ENCODE measurements at regions not wholly inside any gene's neighbourhood (a gene's known extent, or its start where the extent isn't known, plus 50 kb on each side); places are given as distances from the start of the nearest gene placed in this dataset.

DNA sequence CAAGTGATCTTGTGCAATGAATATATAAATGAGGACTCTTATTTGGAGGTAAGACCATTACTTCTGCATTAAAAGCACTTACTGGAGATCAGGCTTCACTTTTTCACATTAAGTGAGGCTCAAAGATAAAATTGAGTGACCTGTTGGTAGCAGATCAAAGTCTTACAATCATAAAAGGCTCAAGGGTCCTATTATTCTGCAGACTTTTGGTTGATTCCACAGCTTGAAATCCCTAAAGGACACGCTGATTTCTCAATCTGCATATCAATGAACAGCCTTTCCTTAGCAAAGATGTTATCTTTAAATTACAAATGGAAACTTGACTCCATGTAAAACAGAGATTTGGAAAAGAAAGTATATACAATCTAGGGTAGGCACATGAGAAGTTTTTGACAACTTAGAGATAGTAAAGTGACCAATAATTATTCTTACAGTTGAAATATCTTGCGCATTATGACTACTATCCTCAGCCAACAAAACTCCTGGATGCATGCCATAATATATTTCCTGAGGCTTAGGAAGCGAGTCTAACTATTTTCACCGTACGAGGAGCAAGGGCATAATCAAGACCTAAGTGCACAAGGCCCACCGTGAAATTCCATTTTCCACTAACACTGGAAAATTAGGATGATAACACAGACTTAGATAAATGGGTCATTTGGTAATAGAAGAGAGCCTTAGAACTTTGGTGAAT is 640.7 kb downstream of the LIG4 start:
- Histone ChIP-seq H3K4me3 (ENCODE audit: low read length, poor library complexity, severe bottlenecking) (no peak overlapping the region), H3K9me2 (replicated peaks; ENCODE audit: low read depth, low read length) (no peaks in the 10 kb centered on the region), H3K79me2 (ENCODE audit: insufficient read depth, low read length) (no peaks in the 10 kb centered on the region), H3K27me3 (ENCODE audit: insufficient read depth, low read length, poor library complexity, severe bottlenecking) (no peaks in the 10 kb centered on the region), H3K36me3 (ENCODE audit: insufficient read depth, low read length) (no peaks in the 10 kb centered on the region), H3K9ac (ENCODE audit: low read depth, low read length, poor library complexity, severe bottlenecking) (no peak overlapping the region), H3K9me3 (ENCODE audit: insufficient read depth, low read depth, low read length) (peaks cover 3% of the 10 kb centered on the region; the same call in 1 of the 2 replicates), H2AFZ (ENCODE audit: low read length) (no peak overlapping the region), H3K4me1 (ENCODE audit: insufficient read depth, low read length, poor library complexity, severe bottlenecking) (no peaks in the 10 kb centered on the region), H4K20me1 (ENCODE audit: insufficient read depth, low read length, poor library complexity, severe bottlenecking) (no peaks in the 10 kb centered on the region), H3F3A (ENCODE audit: low read depth) (no peaks in the 10 kb centered on the region), H3K4me2 (ENCODE audit: low read depth, low read length, poor library complexity, severe bottlenecking) (no peak overlapping the region)
- TF ChIP-seq EZH2phosphoT487 (IDR thresholded peaks at IDR 0.05; ENCODE audit: borderline replicate concordance), result no peak
- TF ChIP-seq, protein P1, sequence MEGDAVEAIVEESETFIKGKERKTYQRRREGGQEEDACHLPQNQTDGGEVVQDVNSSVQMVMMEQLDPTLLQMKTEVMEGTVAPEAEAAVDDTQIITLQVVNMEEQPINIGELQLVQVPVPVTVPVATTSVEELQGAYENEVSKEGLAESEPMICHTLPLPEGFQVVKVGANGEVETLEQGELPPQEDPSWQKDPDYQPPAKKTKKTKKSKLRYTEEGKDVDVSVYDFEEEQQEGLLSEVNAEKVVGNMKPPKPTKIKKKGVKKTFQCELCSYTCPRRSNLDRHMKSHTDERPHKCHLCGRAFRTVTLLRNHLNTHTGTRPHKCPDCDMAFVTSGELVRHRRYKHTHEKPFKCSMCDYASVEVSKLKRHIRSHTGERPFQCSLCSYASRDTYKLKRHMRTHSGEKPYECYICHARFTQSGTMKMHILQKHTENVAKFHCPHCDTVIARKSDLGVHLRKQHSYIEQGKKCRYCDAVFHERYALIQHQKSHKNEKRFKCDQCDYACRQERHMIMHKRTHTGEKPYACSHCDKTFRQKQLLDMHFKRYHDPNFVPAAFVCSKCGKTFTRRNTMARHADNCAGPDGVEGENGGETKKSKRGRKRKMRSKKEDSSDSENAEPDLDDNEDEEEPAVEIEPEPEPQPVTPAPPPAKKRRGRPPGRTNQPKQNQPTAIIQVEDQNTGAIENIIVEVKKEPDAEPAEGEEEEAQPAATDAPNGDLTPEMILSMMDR (conservative IDR thresholded peaks at IDR 0.05; ENCODE audit: low read length), result no peak

DNA sequence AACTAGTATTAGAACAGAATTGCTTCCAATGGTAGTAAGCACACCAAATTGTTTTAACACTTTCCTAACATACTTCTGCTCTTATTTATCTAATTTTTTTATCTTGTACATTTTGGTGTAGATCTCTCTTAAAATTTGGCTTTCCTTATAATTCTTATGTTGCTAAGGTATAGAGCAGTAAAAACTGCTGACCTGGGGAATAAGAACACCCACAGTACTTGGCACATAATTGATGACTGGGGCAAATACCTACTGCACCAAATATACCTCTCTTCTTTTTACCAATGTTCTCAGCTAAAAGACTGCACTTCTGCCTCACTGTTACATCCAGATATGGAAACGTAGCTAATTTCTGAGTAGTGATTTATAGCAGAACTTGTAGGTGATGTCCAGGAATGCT is 642.2 kb downstream of the LIG4 start:
- Histone ChIP-seq H3K4me2 (ENCODE audit: low read depth, low read length, poor library complexity, severe bottlenecking) (no peak overlapping the region), H3K27me3 (ENCODE audit: insufficient read depth, low read length, poor library complexity, severe bottlenecking) (no peaks in the 10 kb centered on the region), H3K4me3 (ENCODE audit: low read length, poor library complexity, severe bottlenecking) (no peak overlapping the region), H4K20me1 (ENCODE audit: insufficient read depth, low read length, poor library complexity, severe bottlenecking) (no peaks in the 10 kb centered on the region), H3K9me2 (replicated peaks; ENCODE audit: low read depth, low read length) (no peaks in the 10 kb centered on the region), H2AFZ (ENCODE audit: low read length) (no peak overlapping the region), H3K4me1 (ENCODE audit: insufficient read depth, low read length, poor library complexity, severe bottlenecking) (no peaks in the 10 kb centered on the region), H3F3A (ENCODE audit: low read depth) (no peaks in the 10 kb centered on the region), H3K9ac (ENCODE audit: low read depth, low read length, poor library complexity, severe bottlenecking) (no peak overlapping the region), H3K79me2 (ENCODE audit: insufficient read depth, low read length) (no peaks in the 10 kb centered on the region), H3K9me3 (ENCODE audit: insufficient read depth, low read depth, low read length) (0 out of 2 replicates have a peak, but pooled peaks cover 3% of the 10 kb centered on the region), H3K36me3 (ENCODE audit: insufficient read depth, low read length) (no peaks in the 10 kb centered on the region)
- TF ChIP-seq, protein P1 (conservative IDR thresholded peaks at IDR 0.05; ENCODE audit: low read length), result no peak
- no peak for TF ChIP-seq EZH2phosphoT487 (IDR thresholded peaks at IDR 0.05; ENCODE audit: borderline replicate concordance)

DNA sequence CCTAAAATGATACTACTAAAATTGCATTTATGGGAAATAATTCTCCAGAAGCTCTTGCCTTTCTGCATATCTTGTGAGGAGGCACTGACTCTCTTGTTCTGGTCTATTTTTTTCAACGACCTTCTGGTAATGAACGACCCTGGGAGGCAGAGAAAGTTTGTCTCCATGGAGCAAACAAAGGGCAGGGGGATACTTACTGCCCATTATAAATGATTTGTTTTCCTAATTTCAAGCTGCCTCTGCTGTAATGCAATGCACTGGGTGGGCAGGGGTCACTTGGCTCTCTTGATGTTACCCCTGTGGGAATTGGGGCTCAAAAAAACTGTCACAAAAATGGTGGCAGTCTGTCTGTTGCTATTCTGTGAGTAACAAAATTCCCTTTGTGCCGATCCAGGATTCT is 643.2 kb downstream of the LIG4 start:
- H3K9me3 ChIP-seq (ENCODE audit: insufficient read depth, low read depth, low read length), result 0 out of 2 replicates have a peak, but pooled peaks cover 3% of the 10 kb centered on the region
- no peaks in the 10 kb centered on the region for H3K36me3 ChIP-seq (ENCODE audit: insufficient read depth, low read length)
- H3K4me1 ChIP-seq (ENCODE audit: insufficient read depth, low read length, poor library complexity, severe bottlenecking), result no peaks in the 10 kb centered on the region
- no peaks in the 10 kb centered on the region for H3K27me3 ChIP-seq (ENCODE audit: insufficient read depth, low read length, poor library complexity, severe bottlenecking)
- no peak overlapping the region for H3K9ac ChIP-seq (ENCODE audit: low read depth, low read length, poor library complexity, severe bottlenecking)
- no peaks in the 10 kb centered on the region for H3F3A ChIP-seq (ENCODE audit: low read depth)
- H2AFZ ChIP-seq (ENCODE audit: low read length), result no peak overlapping the region
- no peaks in the 10 kb centered on the region for H3K9me2 ChIP-seq (replicated peaks; ENCODE audit: low read depth, low read length)
- TF ChIP-seq, protein P1 (conservative IDR thresholded peaks at IDR 0.05; ENCODE audit: low read length), result no peak
- no peak for TF ChIP-seq EZH2phosphoT487 (IDR thresholded peaks at IDR 0.05; ENCODE audit: borderline replicate concordance)
- H3K79me2 ChIP-seq (ENCODE audit: insufficient read depth, low read length), result no peaks in the 10 kb centered on the region
- no peak overlapping the region for H3K4me2 ChIP-seq (ENCODE audit: low read depth, low read length, poor library complexity, severe bottlenecking)
- H4K20me1 ChIP-seq (ENCODE audit: insufficient read depth, low read length, poor library complexity, severe bottlenecking), result no peaks in the 10 kb centered on the region
- no peak overlapping the region for H3K4me3 ChIP-seq (ENCODE audit: low read length, poor library complexity, severe bottlenecking)
